ENCODE measurements at regions not wholly inside any gene's neighbourhood (a gene's known extent, or its start where the extent isn't known, plus 50 kb on each side); places are given as distances from the start of the nearest gene placed in this dataset.
"Not testable (repeated sequence)": the region's sequence is repeated elsewhere in the genome, so short reads cannot be mapped to it uniquely, and the experiment has no call there.

- not testable (repeated sequence) for TF ChIP-seq POLR2A (IDR thresholded peaks at IDR 0.05; ENCODE audit: extremely low read depth, insufficient read length); CTCF (IDR thresholded peaks at IDR 0.05; ENCODE audit: low read depth, low read length); MYC (IDR thresholded peaks at IDR 0.05; ENCODE audit: low read depth, low read length)
Measured at GRCh38 chr5:138667782-138668331, 85.4 kb upstream of the CTNNA1 start.

All from NB4 (cell line).